ENCODE measurements at regions not wholly inside any gene's neighbourhood (a gene's known extent, or its start where the extent isn't known, plus 50 kb on each side); places are given as distances from the start of the nearest gene placed in this dataset.

DNA sequence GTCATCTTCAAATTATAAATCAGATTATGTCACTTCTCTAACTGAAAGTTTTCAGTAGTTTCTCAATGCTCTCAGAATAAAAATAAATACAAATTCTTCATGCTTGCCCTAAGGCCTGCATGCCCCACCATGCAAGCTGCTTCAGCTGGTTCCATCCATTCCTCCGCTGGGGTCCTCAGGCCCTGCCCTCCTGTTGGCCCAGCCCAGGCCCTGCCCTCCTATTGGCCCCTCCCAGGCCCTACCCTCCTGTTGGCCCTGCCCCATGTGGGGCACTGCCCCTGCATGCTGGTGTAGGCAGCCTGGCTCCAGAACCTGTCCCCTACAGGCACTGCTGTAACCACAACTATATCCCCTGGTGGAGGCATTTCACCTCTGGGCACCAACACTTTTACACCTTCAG, 109.3 kb upstream of the TCERG1L start:
- no peaks in the 10 kb centered on the region for H3K9me3 Mint-ChIP-seq
- Histone ChIP-seq H2BK120ac (ENCODE audit: low read depth, low read length, poor library complexity, severe bottlenecking) (no peak overlapping the region), H3K9me3 (ENCODE audit: control insufficient read depth, low read depth, low read length) (no peaks in the 10 kb centered on the region), H3T11ph (ENCODE audit: low read length) (no peak overlapping the region), H4K8ac (replicated peaks; ENCODE audit: insufficient read length, low read depth, low read length) (no peak overlapping the region), H3K18ac (ENCODE audit: insufficient read length, low read depth, low read length) (no peak overlapping the region), H3K27me3 (ENCODE audit: insufficient read depth, low read length) (no peaks in the 10 kb centered on the region), H3K14ac (ENCODE audit: insufficient read depth, low read length) (no peak overlapping the region), H3K9ac (ENCODE audit: extremely low read depth, insufficient read length, low read length) (no peak overlapping the region), H2AK5ac (ENCODE audit: insufficient read length, low read length) (no peak overlapping the region), H2AFZ (ENCODE audit: low read length) (no peak overlapping the region), H3K79me1 (ENCODE audit: insufficient read depth, low read depth, low read length, poor library complexity, severe bottlenecking) (no peaks in the 10 kb centered on the region), H4K20me1 (ENCODE audit: control insufficient read depth, insufficient read depth, insufficient read length) (no peaks in the 10 kb centered on the region), H3K4ac (ENCODE audit: low read depth, low read length) (no peak overlapping the region), H2BK20ac (ENCODE audit: low read depth, low read length, poor library complexity, severe bottlenecking) (no peak overlapping the region), H4K91ac (ENCODE audit: insufficient read length, low read depth, low read length) (no peak overlapping the region), H3K79me2 (ENCODE audit: insufficient read depth, low read length) (no peaks in the 10 kb centered on the region), H3K23me2 (ENCODE audit: insufficient read length, low read depth, low read length, poor library complexity, severe bottlenecking) (no peaks in the 10 kb centered on the region), H4K5ac (ENCODE audit: insufficient read length, low read depth, low read length) (no peak overlapping the region), H2BK15ac (ENCODE audit: low read depth, low read length) (no peak overlapping the region), H3K4me1 (ENCODE audit: insufficient read depth, low read length) (no peaks in the 10 kb centered on the region), H3K23ac (ENCODE audit: insufficient read length, low read depth, low read length) (no peak overlapping the region), H3K27ac (ENCODE audit: insufficient read length, low read depth, low read length) (no peak overlapping the region), H3K56ac (ENCODE audit: insufficient read length, low read depth, low read length) (no peak overlapping the region), H3K4me2 (ENCODE audit: insufficient read depth, insufficient read length, low read length) (no peak overlapping the region), H2BK5ac (ENCODE audit: insufficient read length, low read length) (no peak overlapping the region), H2BK12ac (ENCODE audit: insufficient read length, low read depth, low read length) (no peak overlapping the region)
- no CpG with 5 or more reads among the region's 1 CpG for WGBS (ENCODE audit: extremely low coverage, insufficient read length, low lambda C conversion rate)
- TF ChIP-seq CTCF (conservative IDR thresholded peaks at IDR 0.05) = no peak
- no peaks in the 10 kb centered on the region; a peak in 1 of 7 replicates for H3K36me3 Mint-ChIP-seq (ENCODE audit: insufficient read depth in 1 of 3, low read depth in 3 of 3)
- peaks cover 5% of the 10 kb centered on the region for H3K27me3 Mint-ChIP-seq (ENCODE audit: low read depth)
- H3K4me1 Mint-ChIP-seq = peaks cover 0 to 3% of the 10 kb centered on the region in 2 experiments; a peak in 2 of 4 replicates
- H3K4me3 Mint-ChIP-seq = no peak overlapping the region
- no peak overlapping the region for H3K27ac Mint-ChIP-seq
- DNase-seq = no peak
